ENCODE measurements at regions not wholly inside any gene's neighbourhood (a gene's known extent, or its start where the extent isn't known, plus 50 kb on each side); places are given as distances from the start of the nearest gene placed in this dataset.

GRCh38 chr7:113519472-113519871 lies 399.3 kb downstream of the PPP1R3A start:
- TF ChIP-seq, protein P1, sequence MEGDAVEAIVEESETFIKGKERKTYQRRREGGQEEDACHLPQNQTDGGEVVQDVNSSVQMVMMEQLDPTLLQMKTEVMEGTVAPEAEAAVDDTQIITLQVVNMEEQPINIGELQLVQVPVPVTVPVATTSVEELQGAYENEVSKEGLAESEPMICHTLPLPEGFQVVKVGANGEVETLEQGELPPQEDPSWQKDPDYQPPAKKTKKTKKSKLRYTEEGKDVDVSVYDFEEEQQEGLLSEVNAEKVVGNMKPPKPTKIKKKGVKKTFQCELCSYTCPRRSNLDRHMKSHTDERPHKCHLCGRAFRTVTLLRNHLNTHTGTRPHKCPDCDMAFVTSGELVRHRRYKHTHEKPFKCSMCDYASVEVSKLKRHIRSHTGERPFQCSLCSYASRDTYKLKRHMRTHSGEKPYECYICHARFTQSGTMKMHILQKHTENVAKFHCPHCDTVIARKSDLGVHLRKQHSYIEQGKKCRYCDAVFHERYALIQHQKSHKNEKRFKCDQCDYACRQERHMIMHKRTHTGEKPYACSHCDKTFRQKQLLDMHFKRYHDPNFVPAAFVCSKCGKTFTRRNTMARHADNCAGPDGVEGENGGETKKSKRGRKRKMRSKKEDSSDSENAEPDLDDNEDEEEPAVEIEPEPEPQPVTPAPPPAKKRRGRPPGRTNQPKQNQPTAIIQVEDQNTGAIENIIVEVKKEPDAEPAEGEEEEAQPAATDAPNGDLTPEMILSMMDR (IDR thresholded peaks at IDR 0.05), result no peak
- no peak for TF ChIP-seq POLR2A (IDR thresholded peaks at IDR 0.05)

All from uterus (tissue), 2 donors.